Tibial artery (tissue), 4 donors: ENCODE measurements at regions not wholly inside any gene's neighbourhood (a gene's known extent, or its start where the extent isn't known, plus 50 kb on each side); places are given as distances from the start of the nearest gene placed in this dataset.

Source experiments
- DNase-seq, 2 donors: peaks; one replicate each; pipeline ENCODE4 v3.0.0-alpha.2; 2019
- H3K27ac ChIP-seq, 2 donors: fragments of 200-600 bp; sonication (generic) in 1 of 2; 1 replicate in 1 of 2; 2 replicates in 1 of 2; pipeline ENCODE4 v1.5.1; 2018 to 2019; ENCODE audit warnings: mild to moderate bottlenecking in 1 of 2
- H3K27me3 ChIP-seq, 2 donors: fragments of 200-600 bp; sonication (generic) in 1 of 2; one replicate each; pipeline versions ENCODE4 v1.5.1 to v1.6.0; 2016 to 2019
- H3K36me3 ChIP-seq, 3 donors: fragments of 200-600 bp; sonication (generic) in 2 of 3; one replicate each; pipeline ENCODE4 v1.5.1; 2016 to 2019; ENCODE audit warnings: mild to moderate bottlenecking in 2 of 3
- H3K4me1 ChIP-seq, 4 donors: fragments of 200-600 bp; sonication (generic) in 2 of 4; 1 replicate in 3 of 4; 2 replicates in 1 of 4; pipeline ENCODE4 v1.5.1; 2016 to 2019
- H3K4me3 ChIP-seq, 2 donors: fragments of 200-600 bp; sonication (generic) in 1 of 2; 1 replicate in 1 of 2; 2 replicates in 1 of 2; pipeline ENCODE4 v1.5.1; 2018 to 2019; ENCODE audit warnings: mild to moderate bottlenecking in 2 of 2
- H3K9me3 ChIP-seq, 3 donors: fragments of 200-600 bp; sonication (generic) in 1 of 3; one replicate each; pipeline ENCODE4 v1.5.1; 2016 to 2019
- CTCF ChIP-seq, 2 experiments: fragments of 200-600 bp in 1 of 2; fragments of 450-650 bp in 1 of 2; IDR thresholded peaks; one replicate each; pipeline ENCODE4 v1.5.1; 2017 to 2019; ENCODE audit warnings: antibody characterized with exemption in 2 of 2, mild to moderate bottlenecking in 1 of 2, moderate library complexity in 1 of 2
- intact Hi-C: fragments of 100-400 bp; cut with DNase I; formaldehyde crosslinking; loops from one replicate; pipeline ENCODE4 v1.15.0; 2023; ENCODE audit warnings: low total_unique reads

DNA sequence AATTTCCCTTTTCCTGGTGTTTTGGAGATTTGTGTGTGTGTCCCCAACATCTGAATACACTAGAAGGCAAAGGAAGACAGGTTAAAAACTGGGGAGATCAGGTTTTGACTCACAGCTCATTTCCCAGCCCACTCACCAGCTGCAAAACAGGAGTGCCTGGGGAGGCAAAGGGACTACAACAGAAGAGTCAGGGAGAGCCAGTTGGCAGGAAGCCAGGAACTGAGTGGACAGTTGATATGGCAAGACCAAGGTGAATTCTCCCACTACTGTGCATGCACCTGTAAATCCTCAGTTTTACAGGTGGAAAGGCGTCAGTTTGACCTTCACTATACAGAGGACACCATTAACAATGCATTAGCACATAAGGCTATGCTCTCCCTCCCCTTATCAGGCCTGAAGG is 901.5 kb upstream of the SEMA6D start:
- intact Hi-C loops: no loop called here

DNA sequence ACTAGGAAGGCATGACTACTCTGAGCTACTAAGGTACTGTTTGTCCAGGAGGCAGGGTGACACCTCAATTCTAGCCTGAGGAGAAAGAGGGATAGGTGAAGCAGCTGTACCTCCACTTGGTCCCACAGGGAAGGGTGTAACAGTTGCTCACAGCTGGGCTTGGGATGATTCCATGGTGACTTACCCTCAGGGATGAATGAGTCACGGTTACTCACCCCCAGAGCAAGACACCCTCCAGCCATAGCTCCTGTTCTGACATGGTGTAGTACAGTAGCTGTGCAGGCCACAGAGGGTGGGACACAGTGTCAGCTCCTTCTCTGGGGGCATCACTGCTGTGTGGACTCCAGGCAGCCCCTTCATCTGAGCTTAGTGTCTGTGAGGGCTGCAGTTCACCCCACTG is 868.6 kb upstream of the SEMA6D start:
- H3K27me3 ChIP-seq: no peaks in the 10 kb centered on the region
- H3K36me3 ChIP-seq: no peaks in the 10 kb centered on the region
- H3K4me3 ChIP-seq: no peak overlapping the region
- H3K9me3 ChIP-seq: no peaks in the 10 kb centered on the region
- no peak overlapping the region for H3K27ac ChIP-seq
- DNase-seq: no peak
- TF ChIP-seq CTCF (IDR thresholded peaks at IDR 0.05): no peak
- no peaks in the 10 kb centered on the region for H3K4me1 ChIP-seq
- intact Hi-C loops: no loop called here

More for the DNA sequence above, 901.5 kb upstream of the SEMA6D start:
- Histone ChIP-seq H3K27ac (no peak overlapping the region), H3K4me3 (no peak overlapping the region), H3K27me3 (no peaks in the 10 kb centered on the region), H3K9me3 (no peaks in the 10 kb centered on the region), H3K4me1 (no peaks in the 10 kb centered on the region), H3K36me3 (no peaks in the 10 kb centered on the region)
- no peak for DNase-seq
- TF ChIP-seq CTCF (IDR thresholded peaks at IDR 0.05): no peak

GRCh38 chr15:46853600-46853999 is 863.7 kb upstream of the SEMA6D start:
- no peak for DNase-seq
- no peak overlapping the region for H3K4me3 ChIP-seq
- no peak for TF ChIP-seq CTCF (IDR thresholded peaks at IDR 0.05)
- H3K36me3 ChIP-seq: no peaks in the 10 kb centered on the region
- no peaks in the 10 kb centered on the region for H3K27me3 ChIP-seq
- no peaks in the 10 kb centered on the region for H3K9me3 ChIP-seq
- intact Hi-C loops: no loop called here
- no peaks in the 10 kb centered on the region for H3K4me1 ChIP-seq
- H3K27ac ChIP-seq: no peak overlapping the region

DNA sequence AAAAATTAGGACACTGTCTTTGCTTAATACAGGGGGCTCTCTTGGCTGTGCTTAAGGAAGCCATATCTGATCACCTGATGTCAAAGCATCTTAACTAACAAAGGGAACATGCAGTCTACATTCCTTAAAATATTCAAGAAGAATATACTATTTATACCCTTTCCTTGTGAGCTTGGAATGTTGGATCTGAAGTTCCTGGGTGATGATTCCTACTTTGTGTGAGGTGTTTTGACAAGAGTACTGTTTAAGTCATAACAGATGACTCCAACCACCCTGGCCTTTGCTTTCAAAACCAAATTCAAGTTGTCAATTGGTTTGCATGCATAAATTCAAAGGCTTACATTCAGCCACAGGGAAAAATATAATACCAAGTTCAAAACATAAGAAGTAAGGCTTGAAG is 862.7 kb upstream of the SEMA6D start:
- intact Hi-C loops: no loop called here
- no peaks in the 10 kb centered on the region for H3K4me1 ChIP-seq

GRCh38 chr15:46855388-46855787 is 861.9 kb upstream of the SEMA6D start:
- intact Hi-C loops: no loop called here
- Histone ChIP-seq H3K27me3 (no peaks in the 10 kb centered on the region), H3K4me1 (no peaks in the 10 kb centered on the region), H3K36me3 (no peaks in the 10 kb centered on the region), H3K4me3 (no peak overlapping the region), H3K9me3 (no peaks in the 10 kb centered on the region), H3K27ac (no peak overlapping the region)
- TF ChIP-seq CTCF (IDR thresholded peaks at IDR 0.05): no peak
- no peak for DNase-seq

More for the DNA sequence above, 862.7 kb upstream of the SEMA6D start:
- no peak for DNase-seq
- Histone ChIP-seq H3K36me3 (no peaks in the 10 kb centered on the region), H3K4me3 (no peak overlapping the region), H3K27me3 (no peaks in the 10 kb centered on the region), H3K9me3 (no peaks in the 10 kb centered on the region), H3K27ac (no peak overlapping the region)
- TF ChIP-seq CTCF (IDR thresholded peaks at IDR 0.05): no peak

DNA sequence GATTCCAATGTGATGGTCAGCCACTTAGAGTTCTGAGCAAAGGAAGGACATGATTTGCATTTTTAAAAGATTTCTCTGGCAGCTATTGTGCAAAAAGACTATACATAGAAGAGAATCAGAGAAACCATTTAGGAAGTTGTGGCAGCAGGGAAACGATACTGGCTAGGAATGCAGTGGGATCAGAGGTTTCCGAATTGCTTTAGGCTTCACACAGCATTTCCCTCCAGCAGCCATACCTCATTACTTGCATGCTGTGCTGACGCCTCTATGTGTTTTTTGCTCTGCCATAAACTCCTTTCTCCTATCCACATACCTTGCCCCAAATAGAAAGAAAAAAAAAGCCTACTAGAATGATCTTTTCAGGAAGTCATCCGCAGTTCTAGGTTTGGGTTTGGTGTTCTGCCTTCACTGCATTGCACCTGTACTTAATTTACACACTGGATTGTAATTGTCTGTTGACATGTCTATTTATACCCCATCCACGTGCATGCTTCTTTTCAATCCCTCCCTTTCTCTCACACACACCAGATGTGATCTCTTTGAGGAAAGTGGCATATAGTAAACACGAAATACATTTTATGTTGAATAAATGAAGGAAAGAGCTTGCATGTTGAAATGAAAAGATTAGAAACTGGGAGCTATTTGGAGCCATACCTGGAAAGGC is 860.3 kb upstream of the SEMA6D start:
- Histone ChIP-seq H3K9me3 (no peaks in the 10 kb centered on the region), H3K4me1 (no peaks in the 10 kb centered on the region), H3K27ac (no peak overlapping the region), H3K27me3 (no peaks in the 10 kb centered on the region), H3K36me3 (no peaks in the 10 kb centered on the region), H3K4me3 (no peak overlapping the region)
- TF ChIP-seq CTCF (IDR thresholded peaks at IDR 0.05): no peak
- DNase-seq: no peak
- intact Hi-C loops: no loop called here
